C4-2B (cell line): ENCODE measurements at regions not wholly inside any gene's neighbourhood (a gene's known extent, or its start where the extent isn't known, plus 50 kb on each side); places are given as distances from the start of the nearest gene placed in this dataset.

ENCODE experiments used
- ZFX ChIP-seq: fragments of 450-650 bp; IDR thresholded peaks from 2 replicates; pipeline ENCODE4 v1.6.1; 2017
- TF ChIP-seq, protein P1 (sequence below): fragments of 450-650 bp; conservative IDR thresholded peaks from 2 replicates; pipeline ENCODE4 v1.5.1; 2017; ENCODE audit warnings: mild to moderate bottlenecking

DNA sequence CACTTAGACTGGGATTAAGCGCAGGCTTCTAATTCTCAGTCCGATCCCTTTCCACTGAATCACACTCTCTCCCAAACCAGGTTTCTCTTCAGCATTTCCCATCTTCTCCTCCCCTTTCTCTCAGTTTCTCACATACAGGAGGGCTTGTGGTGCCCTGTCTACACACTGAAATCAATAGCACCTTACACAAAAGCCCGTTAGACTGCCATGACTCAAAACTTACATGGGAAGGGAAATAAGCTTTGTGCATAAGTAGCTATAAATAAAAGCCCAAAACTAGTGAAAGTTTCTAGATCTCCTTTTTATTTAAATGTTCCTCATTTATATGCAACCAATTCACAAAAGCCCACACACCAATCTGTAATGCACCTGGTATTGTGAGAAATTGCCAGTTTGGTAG is 318.4 kb downstream of the TXNL1 start:
- TF ChIP-seq, protein P1, sequence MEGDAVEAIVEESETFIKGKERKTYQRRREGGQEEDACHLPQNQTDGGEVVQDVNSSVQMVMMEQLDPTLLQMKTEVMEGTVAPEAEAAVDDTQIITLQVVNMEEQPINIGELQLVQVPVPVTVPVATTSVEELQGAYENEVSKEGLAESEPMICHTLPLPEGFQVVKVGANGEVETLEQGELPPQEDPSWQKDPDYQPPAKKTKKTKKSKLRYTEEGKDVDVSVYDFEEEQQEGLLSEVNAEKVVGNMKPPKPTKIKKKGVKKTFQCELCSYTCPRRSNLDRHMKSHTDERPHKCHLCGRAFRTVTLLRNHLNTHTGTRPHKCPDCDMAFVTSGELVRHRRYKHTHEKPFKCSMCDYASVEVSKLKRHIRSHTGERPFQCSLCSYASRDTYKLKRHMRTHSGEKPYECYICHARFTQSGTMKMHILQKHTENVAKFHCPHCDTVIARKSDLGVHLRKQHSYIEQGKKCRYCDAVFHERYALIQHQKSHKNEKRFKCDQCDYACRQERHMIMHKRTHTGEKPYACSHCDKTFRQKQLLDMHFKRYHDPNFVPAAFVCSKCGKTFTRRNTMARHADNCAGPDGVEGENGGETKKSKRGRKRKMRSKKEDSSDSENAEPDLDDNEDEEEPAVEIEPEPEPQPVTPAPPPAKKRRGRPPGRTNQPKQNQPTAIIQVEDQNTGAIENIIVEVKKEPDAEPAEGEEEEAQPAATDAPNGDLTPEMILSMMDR, result no peak
- TF ChIP-seq ZFX, result no peak
